ENCODE measurements at regions not wholly inside any gene's neighbourhood (a gene's known extent, or its start where the extent isn't known, plus 50 kb on each side); places are given as distances from the start of the nearest gene placed in this dataset.

DNA sequence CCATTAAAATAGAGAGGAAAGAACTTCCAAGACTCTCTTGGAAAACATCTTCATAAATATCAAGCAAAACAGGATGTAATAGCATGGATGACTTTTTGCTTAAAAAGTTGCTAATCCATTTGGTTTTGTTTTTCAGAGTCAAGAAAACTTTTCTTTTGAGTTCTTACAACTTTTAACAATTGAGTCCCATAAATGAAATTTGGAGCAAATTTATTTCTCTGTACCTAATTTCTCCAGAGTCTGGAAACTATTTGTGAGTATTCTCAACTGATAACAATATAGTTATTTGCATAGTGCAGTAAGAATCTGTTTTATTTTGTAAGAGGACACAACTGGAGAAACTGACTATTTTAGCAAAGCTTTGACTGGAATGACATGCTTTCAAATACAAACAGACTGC lies 606.3 kb upstream of the IGFBP3 start:
- CTCF ChIA-PET (ENCODE audit: partially characterized antibody) = no interaction called here
- H2BK15ac ChIP-seq (ENCODE audit: low read length) = no peak overlapping the region
- no peaks in the 10 kb centered on the region for H3K4me1 ChIP-seq (replicated peaks in 1 of 4; ENCODE audit: control insufficient read depth in 3 of 4, insufficient read depth in 4 of 4, low read length in 3 of 4)
- no peak overlapping the region for H2BK12ac ChIP-seq (ENCODE audit: low read depth, low read length)
- H3K23ac ChIP-seq (ENCODE audit: insufficient read length) = no peak overlapping the region
- H3K9me3 ChIP-seq (ENCODE audit: insufficient read depth in 2 of 2, low read depth in 1 of 2, low read length in 1 of 2) = peaks cover 9 to 12% of the 10 kb centered on the region in 2 experiments; a peak in 3 of 4 replicates
- H4K91ac ChIP-seq (replicated peaks; ENCODE audit: insufficient read length, low read length) = no peak overlapping the region
- POLR2A ChIA-PET (ENCODE audit: partially characterized antibody) = no interaction called here
- H4K8ac ChIP-seq (ENCODE audit: extremely low read depth, insufficient read depth, low read length) = no peak overlapping the region
- H3K18ac ChIP-seq (ENCODE audit: extremely low read depth, low read length) = no peak overlapping the region
- FAIRE-seq = no peak
- no peak overlapping the region for H3K4me3 ChIP-seq (ENCODE audit: extremely low read depth in 1 of 4, insufficient read depth in 2 of 4, low read depth in 3 of 4, low read length in 4 of 4)
- no peak overlapping the region for H4K5ac ChIP-seq (ENCODE audit: insufficient read length, low read depth, low read length)
- no peak overlapping the region for H2BK120ac ChIP-seq (replicated peaks; ENCODE audit: low read depth, low read length)
- no peak overlapping the region for H3K27ac ChIP-seq (ENCODE audit: low read depth, low read length)
- peaks cover 0 to 2% (median under 1%) of the 10 kb centered on the region in 4 experiments; a peak in 2 of 7 replicates for H3K27me3 ChIP-seq (replicated peaks in 1 of 4; ENCODE audit: control insufficient read depth in 3 of 4, extremely low read depth in 1 of 4, insufficient read depth in 3 of 4, low read length in 3 of 4)
- no peak overlapping the region for H3K4me2 ChIP-seq (ENCODE audit: insufficient read depth in 1 of 2, low read depth in 2 of 2, low read length in 2 of 2)
- no peak for TF ChIP-seq JUND (IDR thresholded peaks at IDR 0.05; ENCODE audit: low read length)
- no peak for TF ChIP-seq SRF (IDR thresholded peaks at IDR 0.05; ENCODE audit: low read depth, low read length)
- TF ChIP-seq CBX5 (IDR thresholded peaks at IDR 0.05; ENCODE audit: low read depth, low read length) = no peak
- TF ChIP-seq BCL11A (IDR thresholded peaks at IDR 0.05; ENCODE audit: low read depth in 2 of 2, low read length in 2 of 2) = no peak
- TF ChIP-seq SUZ12 (IDR thresholded peaks at IDR 0.05; ENCODE audit: low read length) = no peak
- no peak for TF ChIP-seq RFX5 (IDR thresholded peaks at IDR 0.05; ENCODE audit: borderline replicate concordance, low read depth, low read length)
- no peak for TF ChIP-seq ASH2L (IDR thresholded peaks at IDR 0.05; ENCODE audit: low read length)
- TF ChIP-seq SAP30 (IDR thresholded peaks at IDR 0.05; ENCODE audit: insufficient read depth, insufficient replicate concordance, low read length) = no peak
- TF ChIP-seq POU5F1 (IDR thresholded peaks at IDR 0.05; ENCODE audit: low read depth, low read length) = no peak
- no peak for TF ChIP-seq CEBPB (IDR thresholded peaks at IDR 0.05; ENCODE audit: low read depth, low read length)
- no peak for TF ChIP-seq KDM4A (IDR thresholded peaks at IDR 0.05; ENCODE audit: low read depth, low read length, severe bottlenecking)
- no peak for TF ChIP-seq TAF7 (optimal IDR thresholded peaks at IDR 0.05; ENCODE audit: borderline replicate concordance, low read depth, low read length)
- TF ChIP-seq RBBP5 (IDR thresholded peaks at IDR 0.05; ENCODE audit: borderline replicate concordance, low read depth, low read length) = no peak
- no peak for TF ChIP-seq CREB1 (IDR thresholded peaks at IDR 0.05)
- H2AFZ ChIP-seq (ENCODE audit: low read length) = no peak overlapping the region
- no peak overlapping the region for H3K4ac ChIP-seq (replicated peaks; ENCODE audit: insufficient read length, low read depth, low read length)
- no peak overlapping the region for H2AK5ac ChIP-seq (ENCODE audit: low read depth, low read length)
- H3K79me1 ChIP-seq (ENCODE audit: low read depth, low read length) = no peaks in the 10 kb centered on the region
- no peaks in the 10 kb centered on the region; a peak in 1 of 8 replicates for H3K36me3 ChIP-seq (ENCODE audit: control insufficient read depth in 2 of 4, insufficient read depth in 4 of 4, low read length in 3 of 4)
- DNase-seq (ENCODE audit: low read depth in 1 of 2, low spot score in 2 of 2) = no peak
- no peaks in the 10 kb centered on the region for H3K23me2 ChIP-seq (ENCODE audit: low read depth, low read length)
- no peak overlapping the region for H3K9ac ChIP-seq (replicated peaks in 1 of 4; ENCODE audit: extremely low read depth in 1 of 4, low read depth in 3 of 4, low read length in 3 of 4)
- no peak overlapping the region for H3K56ac ChIP-seq (replicated peaks; ENCODE audit: insufficient read length, low read depth, low read length)
- no peaks in the 10 kb centered on the region for H3K79me2 ChIP-seq (ENCODE audit: control insufficient read depth in 1 of 2, insufficient read depth in 2 of 2, low read length in 2 of 2)
- H3K14ac ChIP-seq (ENCODE audit: insufficient read length) = no peak overlapping the region
- no peak overlapping the region for H2BK5ac ChIP-seq (ENCODE audit: low read depth, low read length)
- H2BK20ac ChIP-seq (ENCODE audit: low read length) = no peak overlapping the region
- H4K20me1 ChIP-seq (replicated peaks in 1 of 2; ENCODE audit: control insufficient read depth in 1 of 2, insufficient read depth in 2 of 2, low read length in 2 of 2) = no peaks in the 10 kb centered on the region

Measured in H1 (cell line).